Progenitor cell of endocrine pancreas (in vitro differentiated cells): ENCODE measurements at regions not wholly inside any gene's neighbourhood (a gene's known extent, or its start where the extent isn't known, plus 50 kb on each side); places are given as distances from the start of the nearest gene placed in this dataset.

ENCODE experiments used
- DNase-seq: peaks from one replicate; pipeline ENCODE4 v3.0.0; 2021; ENCODE audit warnings: low spot score; ENCODE audit not compliant: unreplicated experiment
- H3K27ac Mint-ChIP-seq: 2 replicates; pipeline ENCODE4 v1.8.0; 2021; ENCODE audit warnings: mild to moderate bottlenecking, moderate library complexity, mixed read lengths
- H3K27me3 Mint-ChIP-seq: 2 replicates; pipeline ENCODE4 v1.8.0; 2021; ENCODE audit warnings: mixed read lengths
- H3K36me3 Mint-ChIP-seq: 2 replicates; pipeline ENCODE4 v1.8.0; 2022; ENCODE audit warnings: mixed read lengths; ENCODE audit not compliant: insufficient read depth
- H3K4me1 Mint-ChIP-seq: 2 replicates; pipeline ENCODE4 v1.8.0; 2021; ENCODE audit warnings: low read depth, mixed read lengths
- H3K4me3 Mint-ChIP-seq: 2 replicates; pipeline ENCODE4 v1.8.0; 2021; ENCODE audit warnings: low read depth, mild to moderate bottlenecking, moderate library complexity, mixed read lengths
- H3K9me3 Mint-ChIP-seq: 2 replicates; pipeline ENCODE4 v1.8.0; 2021; ENCODE audit warnings: low read depth, mixed read lengths
- TF ChIP-seq, protein P1 (sequence below): fragments of 200-600 bp; sonication (generic); IDR thresholded peaks from one replicate; pipeline ENCODE4 v1.5.0; 2021; ENCODE audit warnings: antibody characterized with exemption, mild to moderate bottlenecking; ENCODE audit not compliant: unreplicated experiment

DNA sequence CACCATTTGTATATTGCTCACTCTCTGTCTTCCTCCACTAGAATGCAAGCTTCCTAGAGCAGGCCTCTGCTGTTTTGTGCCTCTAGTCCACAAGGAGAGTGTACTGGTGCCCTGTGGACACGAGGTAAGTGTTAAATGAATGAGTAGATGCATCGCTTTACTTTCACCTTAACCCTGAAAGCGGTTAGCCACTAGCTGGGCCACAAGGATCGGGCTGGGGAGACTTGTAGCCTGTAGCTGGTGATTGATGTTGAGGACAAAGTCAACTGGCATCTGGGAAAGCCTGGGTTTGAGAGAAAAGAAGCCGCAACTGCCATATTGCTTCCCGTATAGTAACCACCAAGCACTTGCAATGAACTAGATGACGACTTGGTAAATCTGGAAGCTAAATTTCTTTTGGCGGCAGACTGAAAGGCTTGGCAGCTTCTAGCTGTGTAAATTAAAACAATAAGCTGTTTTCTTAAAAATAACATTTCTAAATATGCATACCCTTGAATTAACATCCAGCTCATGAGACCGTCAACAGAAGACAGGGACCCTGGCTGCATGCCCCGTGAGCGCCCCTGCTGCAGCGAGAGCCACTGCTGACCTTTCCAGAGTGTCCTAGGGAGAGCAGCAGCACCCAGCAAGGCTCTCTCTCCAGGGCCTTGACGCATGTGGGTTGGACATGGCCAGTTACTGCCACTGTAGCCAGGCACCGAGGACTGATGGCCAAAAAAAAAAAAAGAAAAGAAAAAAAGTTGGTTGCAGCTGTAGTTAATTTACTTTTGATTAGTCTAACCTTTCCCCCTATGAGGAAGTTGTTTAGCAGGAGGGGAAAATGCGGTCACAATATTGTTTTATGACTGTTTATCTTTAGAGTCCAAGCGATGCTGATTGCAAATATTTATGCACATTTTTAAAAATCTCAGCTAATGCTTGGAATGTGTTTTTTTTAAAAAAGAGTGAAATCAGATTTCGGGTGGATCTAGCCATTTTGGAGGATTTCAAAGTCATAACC, 315.1 kb downstream of the TFAP2C start:
- Mint-ChIP-seq H3K4me1 (peaks cover 5% of the 10 kb centered on the region), H3K9me3 (no peaks in the 10 kb centered on the region), H3K27ac (no peak overlapping the region), H3K4me3 (no peak overlapping the region), H3K36me3 (no peaks in the 10 kb centered on the region), H3K27me3 (peaks cover 35% of the 10 kb centered on the region)
- DNase-seq: no peak
- TF ChIP-seq, protein P1, sequence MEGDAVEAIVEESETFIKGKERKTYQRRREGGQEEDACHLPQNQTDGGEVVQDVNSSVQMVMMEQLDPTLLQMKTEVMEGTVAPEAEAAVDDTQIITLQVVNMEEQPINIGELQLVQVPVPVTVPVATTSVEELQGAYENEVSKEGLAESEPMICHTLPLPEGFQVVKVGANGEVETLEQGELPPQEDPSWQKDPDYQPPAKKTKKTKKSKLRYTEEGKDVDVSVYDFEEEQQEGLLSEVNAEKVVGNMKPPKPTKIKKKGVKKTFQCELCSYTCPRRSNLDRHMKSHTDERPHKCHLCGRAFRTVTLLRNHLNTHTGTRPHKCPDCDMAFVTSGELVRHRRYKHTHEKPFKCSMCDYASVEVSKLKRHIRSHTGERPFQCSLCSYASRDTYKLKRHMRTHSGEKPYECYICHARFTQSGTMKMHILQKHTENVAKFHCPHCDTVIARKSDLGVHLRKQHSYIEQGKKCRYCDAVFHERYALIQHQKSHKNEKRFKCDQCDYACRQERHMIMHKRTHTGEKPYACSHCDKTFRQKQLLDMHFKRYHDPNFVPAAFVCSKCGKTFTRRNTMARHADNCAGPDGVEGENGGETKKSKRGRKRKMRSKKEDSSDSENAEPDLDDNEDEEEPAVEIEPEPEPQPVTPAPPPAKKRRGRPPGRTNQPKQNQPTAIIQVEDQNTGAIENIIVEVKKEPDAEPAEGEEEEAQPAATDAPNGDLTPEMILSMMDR: no peak

DNA sequence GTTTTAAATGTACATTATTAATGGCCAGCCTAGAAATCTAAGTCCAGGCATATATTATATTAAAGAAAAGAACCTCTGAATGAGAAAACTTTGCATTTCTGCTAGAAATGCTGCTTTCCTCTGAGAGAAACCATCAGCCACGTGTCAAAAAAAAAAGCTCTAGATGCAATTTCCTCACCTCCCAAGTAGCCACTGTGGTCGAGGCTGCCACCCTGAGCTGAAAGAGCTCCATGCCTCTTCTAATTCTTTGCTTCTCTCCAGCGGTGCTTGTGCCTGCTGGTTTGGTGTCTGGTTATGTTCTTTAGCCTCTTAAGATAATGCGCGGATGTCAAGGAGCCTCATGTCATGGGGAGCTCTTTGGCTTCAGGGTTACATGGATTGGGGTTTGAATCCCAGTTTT, 316.0 kb downstream of the TFAP2C start:
- no peak for DNase-seq
- Mint-ChIP-seq H3K27me3 (peaks cover 38% of the 10 kb centered on the region), H3K27ac (no peak overlapping the region), H3K4me1 (peaks cover 5% of the 10 kb centered on the region), H3K9me3 (no peaks in the 10 kb centered on the region), H3K36me3 (no peaks in the 10 kb centered on the region), H3K4me3 (no peak overlapping the region)
- TF ChIP-seq, protein P1: no peak

DNA sequence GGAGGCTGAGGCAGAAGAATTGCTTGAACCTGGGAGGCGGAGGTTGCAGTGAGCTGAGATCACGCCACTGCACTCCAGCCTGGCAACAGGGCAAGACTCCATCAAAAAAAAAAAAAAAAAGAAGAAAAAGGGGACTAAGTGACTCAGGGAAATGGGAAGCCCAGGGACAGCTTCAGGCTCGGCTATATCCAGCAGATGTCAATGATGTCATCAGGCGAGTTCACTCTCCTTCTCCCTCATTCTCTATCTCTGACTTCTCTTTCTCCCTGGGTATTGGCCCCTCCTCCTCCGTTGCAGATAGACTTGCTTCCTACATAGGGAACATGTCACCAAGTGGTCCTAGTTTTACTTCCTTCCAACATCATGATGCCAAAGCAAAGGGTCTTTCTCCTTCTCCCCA, 316.8 kb downstream of the TFAP2C start:
- H3K27ac Mint-ChIP-seq: no peak overlapping the region
- no peaks in the 10 kb centered on the region for H3K36me3 Mint-ChIP-seq
- peaks cover 5% of the 10 kb centered on the region for H3K4me1 Mint-ChIP-seq
- H3K4me3 Mint-ChIP-seq: no peak overlapping the region
- H3K9me3 Mint-ChIP-seq: no peaks in the 10 kb centered on the region
- TF ChIP-seq, protein P1: no peak
- no peak for DNase-seq
- peaks cover 39% of the 10 kb centered on the region for H3K27me3 Mint-ChIP-seq

DNA sequence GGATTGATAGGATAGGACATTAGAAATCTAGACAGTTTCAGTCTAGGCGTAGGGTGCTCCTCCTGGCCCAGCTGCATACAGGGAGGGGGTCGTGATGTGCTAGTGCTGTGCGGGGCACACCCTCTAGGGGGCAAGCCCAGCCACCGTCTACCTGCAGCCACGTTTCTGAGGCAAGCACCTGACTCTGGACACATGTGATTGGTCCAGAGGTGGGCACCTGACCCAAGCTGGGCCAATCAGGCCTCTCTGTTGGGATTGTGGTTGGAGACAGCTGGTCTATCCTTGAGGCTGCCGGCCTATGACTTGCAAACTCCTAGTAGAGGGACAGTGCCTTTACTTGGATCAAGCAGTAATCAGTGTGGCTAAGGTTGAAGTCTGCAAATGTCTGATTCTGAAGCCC, 317.1 kb downstream of the BMP7 start:
- Mint-ChIP-seq H3K27ac (no peak overlapping the region), H3K4me1 (no peaks in the 10 kb centered on the region), H3K4me3 (no peak overlapping the region), H3K27me3 (peaks cover 50% of the 10 kb centered on the region), H3K36me3 (no peaks in the 10 kb centered on the region), H3K9me3 (no peaks in the 10 kb centered on the region)
- TF ChIP-seq, protein P1: no peak
- DNase-seq: no peak

DNA sequence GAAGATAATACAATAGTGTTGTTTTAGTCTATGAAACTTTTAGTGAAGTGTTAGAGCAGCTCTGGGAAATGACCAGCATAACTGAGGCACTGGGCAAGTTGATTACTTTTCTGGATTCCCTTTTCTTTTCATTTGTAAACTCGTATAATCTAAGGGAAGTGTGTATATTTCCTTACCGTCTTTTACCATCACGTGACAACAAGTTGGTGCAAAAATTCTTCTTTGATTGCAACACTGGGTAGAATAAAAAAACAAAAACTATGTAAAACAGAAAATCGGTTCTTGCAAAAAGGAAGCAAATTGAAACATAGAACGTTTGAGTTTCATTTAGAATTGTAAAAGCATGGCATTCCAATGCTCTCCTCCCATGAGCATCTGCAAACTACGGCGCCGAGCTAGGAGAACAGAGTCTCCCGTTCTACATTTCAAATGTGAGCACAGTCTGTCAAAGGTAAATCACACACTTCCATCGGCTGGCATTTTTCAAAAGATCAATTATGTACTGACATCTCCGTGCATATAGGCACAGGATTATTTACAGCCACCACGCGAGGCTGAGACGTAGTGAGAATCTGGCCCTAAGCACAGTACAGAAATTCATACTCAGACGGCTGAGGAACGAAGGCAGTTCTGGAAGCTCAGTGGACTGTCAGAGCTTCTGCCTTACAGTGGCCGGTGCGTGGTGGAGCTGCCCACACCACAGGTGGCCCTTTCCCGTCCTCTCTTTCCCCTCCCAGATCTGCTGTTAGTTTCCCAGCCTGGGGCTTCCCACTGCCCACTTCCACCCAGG, 314.0 kb downstream of the BMP7 start:
- no peaks in the 10 kb centered on the region for H3K36me3 Mint-ChIP-seq
- TF ChIP-seq, protein P1: no peak
- DNase-seq: no peak
- no peak overlapping the region for H3K27ac Mint-ChIP-seq
- no peaks in the 10 kb centered on the region for H3K9me3 Mint-ChIP-seq
- no peaks in the 10 kb centered on the region for H3K4me1 Mint-ChIP-seq
- peaks cover 43% of the 10 kb centered on the region for H3K27me3 Mint-ChIP-seq
- H3K4me3 Mint-ChIP-seq: no peak overlapping the region
